HEK293 (cell line): ENCODE measurements at regions not wholly inside any gene's neighbourhood (a gene's known extent, or its start where the extent isn't known, plus 50 kb on each side); places are given as distances from the start of the nearest gene placed in this dataset.
A peak's percentile ranks its signal among the peaks of the same experiment; 100 is the strongest.

Source experiments
- CTCF ChIA-PET: fragments of 350-600 bp; formaldehyde crosslinking; extraction: SDS; loops from one replicate; lab custom pipeline; 2021; ENCODE audit warnings: antibody characterized with exemption; lab: Yijun Ruan, JAX
- POLR2A ChIA-PET: fragments of 300-600 bp; formaldehyde crosslinking; extraction: SDS; loops from one replicate; lab custom pipeline; 2020; ENCODE audit warnings: antibody characterized with exemption, inconsistent platforms; lab: Yijun Ruan, JAX
- H3K27ac ChIP-seq: fragments of 200-500 bp; sonication (Bioruptor generic); 2 replicates; pipeline ENCODE4 v1.5.1; 2014; ENCODE audit warnings: low read depth, low read length, control low read depth, inconsistent platforms; ENCODE audit errors: extremely low read depth
- H3K36me3 ChIP-seq, 2 experiments: fragments of 200-500 bp in 1 of 2; sonication (Bioruptor generic) in 1 of 2; 1 replicate in 1 of 2; 2 replicates in 1 of 2; pipeline ENCODE4 v1.5.1; 2014 to 2017; ENCODE audit warnings: inconsistent platforms in 2 of 2, low read length in 2 of 2; ENCODE audit not compliant: control insufficient read depth in 2 of 2, insufficient read depth in 1 of 2
- H3K4me1 ChIP-seq: fragments of 200-500 bp; sonication (Bioruptor generic); 2 replicates; pipeline ENCODE4 v1.5.1; 2014; ENCODE audit warnings: mild to moderate bottlenecking, low read length, inconsistent platforms; ENCODE audit not compliant: control insufficient read depth, insufficient read depth
- H3K4me3 ChIP-seq: 2 replicates; pipeline ENCODE4 v1.5.1; 2011; ENCODE audit warnings: low read depth, mild to moderate bottlenecking, control low read depth, low read length, moderate library complexity
- H3K9me3 ChIP-seq: fragments of 200-500 bp; sonication (Bioruptor generic); 2 replicates; pipeline ENCODE4 v1.5.1; 2014; ENCODE audit warnings: low read depth, low read length, inconsistent platforms; ENCODE audit not compliant: control insufficient read depth, insufficient read depth
- MEIS1 ChIP-seq: sonication (generic); formaldehyde crosslinking; IDR thresholded peaks from 2 replicates; pipeline ENCODE4 v1.8.1; 2022; ENCODE audit warnings: missing genetic modification reagents, mild to moderate bottlenecking, borderline replicate concordance
- SP7 ChIP-seq: fragments of 450-650 bp; formaldehyde crosslinking; IDR thresholded peaks from 2 replicates; pipeline ENCODE4 v1.5.1; 2016; ENCODE audit warnings: missing biosample characterization, missing genetic modification characterization
- TRIM28 ChIP-seq: IDR thresholded peaks from 2 replicates; pipeline ENCODE4 v1.6.1; 2011; ENCODE audit warnings: low read length, control low read depth, borderline replicate concordance
- ZBTB1 ChIP-seq: fragments of 450-650 bp; formaldehyde crosslinking; IDR thresholded peaks from 2 replicates; pipeline ENCODE4 v1.5.1; 2016; ENCODE audit warnings: missing biosample characterization, missing genetic modification characterization
- ZBTB20 ChIP-seq: fragments of 450-650 bp; formaldehyde crosslinking; IDR thresholded peaks from 2 replicates; pipeline ENCODE4 v1.5.1; 2016; ENCODE audit warnings: missing biosample characterization, missing genetic modification characterization
- ZBTB48 ChIP-seq: fragments of 450-650 bp; formaldehyde crosslinking; IDR thresholded peaks from 2 replicates; pipeline ENCODE4 v1.5.1; 2016; ENCODE audit warnings: missing biosample characterization, missing genetic modification characterization
- ZFP37 ChIP-seq: fragments of 450-650 bp; formaldehyde crosslinking; IDR thresholded peaks from 2 replicates; pipeline ENCODE4 v1.5.1; 2016; ENCODE audit warnings: missing biosample characterization, missing genetic modification characterization
- ZNF132 ChIP-seq: fragments of 450-650 bp; formaldehyde crosslinking; IDR thresholded peaks from 2 replicates; pipeline ENCODE4 v1.5.1; 2017; ENCODE audit warnings: missing biosample characterization, missing genetic modification characterization, borderline replicate concordance
- ZNF19 ChIP-seq: fragments of 450-650 bp; formaldehyde crosslinking; IDR thresholded peaks from 2 replicates; pipeline ENCODE4; 2016; ENCODE audit warnings: missing biosample characterization, missing genetic modification characterization, low read depth
- ZNF366 ChIP-seq: fragments of 450-650 bp; formaldehyde crosslinking; conservative IDR thresholded peaks from 2 replicates; pipeline ENCODE4 v1.5.1; 2016; ENCODE audit warnings: missing biosample characterization, missing genetic modification characterization
- ZNF398 ChIP-seq: fragments of 450-650 bp; formaldehyde crosslinking; IDR thresholded peaks from 2 replicates; pipeline ENCODE4 v1.5.1; 2017; ENCODE audit warnings: missing biosample characterization, missing genetic modification characterization
- ZNF530 ChIP-seq: fragments of 450-650 bp; formaldehyde crosslinking; IDR thresholded peaks from 2 replicates; pipeline ENCODE4 v1.5.1; 2016; ENCODE audit warnings: low read depth, missing biosample characterization, missing genetic modification characterization
- ZNF555 ChIP-seq: fragments of 450-650 bp; formaldehyde crosslinking; conservative IDR thresholded peaks from 2 replicates; pipeline ENCODE4 v1.5.1; 2017; ENCODE audit warnings: missing biosample characterization, mild to moderate bottlenecking, missing genetic modification characterization, inconsistent platforms
- ZNF580 ChIP-seq: fragments of 450-650 bp; formaldehyde crosslinking; IDR thresholded peaks from 2 replicates; pipeline ENCODE4 v1.5.1; 2016; ENCODE audit warnings: missing biosample characterization, missing genetic modification characterization
- ZNF610 ChIP-seq: fragments of 450-650 bp; formaldehyde crosslinking; IDR thresholded peaks from 2 replicates; pipeline ENCODE4 v1.5.1; 2016; ENCODE audit warnings: missing biosample characterization, missing genetic modification characterization, borderline replicate concordance
- ZNF624 ChIP-seq: fragments of 450-650 bp; formaldehyde crosslinking; IDR thresholded peaks from 2 replicates; pipeline ENCODE4 v1.5.1; 2017; ENCODE audit warnings: missing biosample characterization, missing genetic modification characterization
- ZNF664 ChIP-seq: fragments of 450-650 bp; formaldehyde crosslinking; IDR thresholded peaks from 2 replicates; pipeline ENCODE4 v1.5.1; 2016; ENCODE audit warnings: missing biosample characterization, missing genetic modification characterization
- ZNF791 ChIP-seq: fragments of 450-650 bp; formaldehyde crosslinking; IDR thresholded peaks from 2 replicates; pipeline ENCODE4 v1.5.1; 2016; ENCODE audit warnings: missing biosample characterization, missing genetic modification characterization
- TF ChIP-seq, protein P1 (sequence below): fragments of 450-650 bp; formaldehyde crosslinking; IDR thresholded peaks from 2 replicates; pipeline ENCODE4 v1.5.1; 2017; ENCODE audit warnings: missing biosample characterization, missing genetic modification characterization
- TF ChIP-seq, protein P2 (sequence below): fragments of 450-650 bp; formaldehyde crosslinking; IDR thresholded peaks from 2 replicates; pipeline ENCODE4 v1.5.1; 2016; ENCODE audit warnings: missing biosample characterization, missing genetic modification characterization, borderline replicate concordance
- TF ChIP-seq, protein P3 (sequence below): fragments of 450-650 bp; formaldehyde crosslinking; IDR thresholded peaks from 2 replicates; pipeline ENCODE4 v1.5.1; 2016; ENCODE audit warnings: missing biosample characterization, missing genetic modification characterization
- TF ChIP-seq, protein P4 (sequence below): fragments of 450-650 bp; formaldehyde crosslinking; IDR thresholded peaks from 2 replicates; pipeline ENCODE4 v1.5.1; 2016; ENCODE audit warnings: missing biosample characterization, missing genetic modification characterization

DNA sequence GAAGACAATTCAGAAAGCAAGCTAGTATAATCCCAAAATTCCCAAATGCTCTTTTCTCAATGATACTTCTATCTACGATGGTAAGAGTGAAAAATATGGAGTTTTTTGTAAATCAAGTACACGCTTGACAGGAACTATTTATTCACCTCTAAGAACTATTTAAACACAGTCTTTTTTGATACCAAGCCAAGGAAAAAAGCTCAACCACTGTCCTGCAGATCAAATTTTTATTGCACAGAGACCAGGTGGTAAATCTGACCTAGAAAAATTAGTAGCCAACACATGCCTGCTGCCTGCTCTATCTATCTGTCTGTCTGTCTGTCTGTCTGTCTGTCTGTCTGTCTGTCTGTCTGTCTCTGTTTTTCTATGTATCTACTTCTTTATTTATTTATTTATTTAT, 292.2 kb downstream of the MZT1 start:
- no peaks in the 10 kb centered on the region for H3K4me1 ChIP-seq
- H3K9me3 ChIP-seq: no peaks in the 10 kb centered on the region
- ChIA-PET POLR2A (no interaction called here), CTCF (no interaction called here)
- H3K4me3 ChIP-seq: no peak overlapping the region
- TF ChIP-seq ZNF664 (tag by site-specific recombination) (no peak), SP7 (tag by site-specific recombination) (no peak), ZNF132 (tag by site-specific recombination) (no peak), ZBTB48 (tag by site-specific recombination) (no peak), ZNF580 (tag by site-specific recombination) (no peak), ZBTB20 (tag by site-specific recombination) (no peak)
- TF ChIP-seq, protein P1, sequence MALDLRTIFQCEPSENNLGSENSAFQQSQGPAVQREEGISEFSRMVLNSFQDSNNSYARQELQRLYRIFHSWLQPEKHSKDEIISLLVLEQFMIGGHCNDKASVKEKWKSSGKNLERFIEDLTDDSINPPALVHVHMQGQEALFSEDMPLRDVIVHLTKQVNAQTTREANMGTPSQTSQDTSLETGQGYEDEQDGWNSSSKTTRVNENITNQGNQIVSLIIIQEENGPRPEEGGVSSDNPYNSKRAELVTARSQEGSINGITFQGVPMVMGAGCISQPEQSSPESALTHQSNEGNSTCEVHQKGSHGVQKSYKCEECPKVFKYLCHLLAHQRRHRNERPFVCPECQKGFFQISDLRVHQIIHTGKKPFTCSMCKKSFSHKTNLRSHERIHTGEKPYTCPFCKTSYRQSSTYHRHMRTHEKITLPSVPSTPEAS (tag by site-specific recombination): no peak
- no peaks in the 10 kb centered on the region for H3K36me3 ChIP-seq
- H3K27ac ChIP-seq: no peak overlapping the region

GRCh38 chr13:72431981-72432682, 295.3 kb downstream of the MZT1 start:
- Histone ChIP-seq H3K9me3 (no peaks in the 10 kb centered on the region), H3K4me1 (no peaks in the 10 kb centered on the region), H3K4me3 (no peak overlapping the region), H3K36me3 (no peaks in the 10 kb centered on the region), H3K27ac (no peak overlapping the region)
- TF ChIP-seq ZNF366 (tag by site-specific recombination) (no peak), MEIS1 (CRISPR knock-in tag) (no peak), TRIM28 (0 out of 2 replicates have a peak, but pooled peaks have one; percentile 9)
- TF ChIP-seq, protein P2, sequence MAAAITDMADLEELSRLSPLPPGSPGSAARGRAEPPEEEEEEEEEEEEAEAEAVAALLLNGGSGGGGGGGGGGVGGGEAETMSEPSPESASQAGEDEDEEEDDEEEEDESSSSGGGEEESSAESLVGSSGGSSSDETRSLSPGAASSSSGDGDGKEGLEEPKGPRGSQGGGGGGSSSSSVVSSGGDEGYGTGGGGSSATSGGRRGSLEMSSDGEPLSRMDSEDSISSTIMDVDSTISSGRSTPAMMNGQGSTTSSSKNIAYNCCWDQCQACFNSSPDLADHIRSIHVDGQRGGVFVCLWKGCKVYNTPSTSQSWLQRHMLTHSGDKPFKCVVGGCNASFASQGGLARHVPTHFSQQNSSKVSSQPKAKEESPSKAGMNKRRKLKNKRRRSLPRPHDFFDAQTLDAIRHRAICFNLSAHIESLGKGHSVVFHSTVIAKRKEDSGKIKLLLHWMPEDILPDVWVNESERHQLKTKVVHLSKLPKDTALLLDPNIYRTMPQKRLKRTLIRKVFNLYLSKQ (tag by site-specific recombination): no peak
- TF ChIP-seq, protein P3, sequence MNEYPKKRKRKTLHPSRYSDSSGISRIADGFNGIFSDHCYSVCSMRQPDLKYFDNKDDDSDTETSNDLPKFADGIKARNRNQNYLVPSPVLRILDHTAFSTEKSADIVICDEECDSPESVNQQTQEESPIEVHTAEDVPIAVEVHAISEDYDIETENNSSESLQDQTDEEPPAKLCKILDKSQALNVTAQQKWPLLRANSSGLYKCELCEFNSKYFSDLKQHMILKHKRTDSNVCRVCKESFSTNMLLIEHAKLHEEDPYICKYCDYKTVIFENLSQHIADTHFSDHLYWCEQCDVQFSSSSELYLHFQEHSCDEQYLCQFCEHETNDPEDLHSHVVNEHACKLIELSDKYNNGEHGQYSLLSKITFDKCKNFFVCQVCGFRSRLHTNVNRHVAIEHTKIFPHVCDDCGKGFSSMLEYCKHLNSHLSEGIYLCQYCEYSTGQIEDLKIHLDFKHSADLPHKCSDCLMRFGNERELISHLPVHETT (tag by site-specific recombination): no peak
- CTCF ChIA-PET: no interaction called here
- POLR2A ChIA-PET: no interaction called here

DNA sequence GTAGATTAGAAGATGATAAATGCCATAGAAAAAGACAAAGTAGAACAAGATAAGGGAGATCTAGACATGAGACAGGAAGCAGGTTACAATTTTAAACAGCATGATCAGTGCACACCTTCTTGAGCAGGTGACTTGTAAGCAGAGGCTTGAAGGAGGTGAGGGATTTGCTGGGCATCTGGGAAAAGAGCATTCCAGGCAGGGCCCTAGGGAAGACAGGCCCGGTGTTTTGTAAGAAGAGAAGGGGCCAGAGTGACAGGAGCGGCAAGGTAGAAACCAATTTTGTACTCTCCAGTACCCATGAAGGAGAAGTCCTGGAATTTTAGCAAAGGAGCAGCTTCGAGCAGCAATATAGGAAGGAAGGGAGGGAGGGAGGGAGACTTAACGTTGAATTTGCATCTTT, 296.5 kb downstream of the MZT1 start:
- Histone ChIP-seq H3K27ac (no peak overlapping the region), H3K4me3 (no peak overlapping the region), H3K9me3 (no peaks in the 10 kb centered on the region), H3K36me3 (no peaks in the 10 kb centered on the region), H3K4me1 (no peaks in the 10 kb centered on the region)
- ChIA-PET CTCF (no interaction called here), POLR2A (no interaction called here)
- TF ChIP-seq ZNF398 (no peak), ZFP37 (tag by site-specific recombination) (no peak), ZNF555 (no peak), ZNF610 (tag by site-specific recombination) (no peak), ZNF530 (no peak), ZNF624 (no peak), ZNF791 (tag by site-specific recombination) (no peak), ZBTB1 (no peak), ZNF19 (tag by site-specific recombination) (no peak)
- TF ChIP-seq, protein P4, sequence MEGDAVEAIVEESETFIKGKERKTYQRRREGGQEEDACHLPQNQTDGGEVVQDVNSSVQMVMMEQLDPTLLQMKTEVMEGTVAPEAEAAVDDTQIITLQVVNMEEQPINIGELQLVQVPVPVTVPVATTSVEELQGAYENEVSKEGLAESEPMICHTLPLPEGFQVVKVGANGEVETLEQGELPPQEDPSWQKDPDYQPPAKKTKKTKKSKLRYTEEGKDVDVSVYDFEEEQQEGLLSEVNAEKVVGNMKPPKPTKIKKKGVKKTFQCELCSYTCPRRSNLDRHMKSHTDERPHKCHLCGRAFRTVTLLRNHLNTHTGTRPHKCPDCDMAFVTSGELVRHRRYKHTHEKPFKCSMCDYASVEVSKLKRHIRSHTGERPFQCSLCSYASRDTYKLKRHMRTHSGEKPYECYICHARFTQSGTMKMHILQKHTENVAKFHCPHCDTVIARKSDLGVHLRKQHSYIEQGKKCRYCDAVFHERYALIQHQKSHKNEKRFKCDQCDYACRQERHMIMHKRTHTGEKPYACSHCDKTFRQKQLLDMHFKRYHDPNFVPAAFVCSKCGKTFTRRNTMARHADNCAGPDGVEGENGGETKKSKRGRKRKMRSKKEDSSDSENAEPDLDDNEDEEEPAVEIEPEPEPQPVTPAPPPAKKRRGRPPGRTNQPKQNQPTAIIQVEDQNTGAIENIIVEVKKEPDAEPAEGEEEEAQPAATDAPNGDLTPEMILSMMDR (tag by site-specific recombination): no peak
